Activated CD8-positive, alpha-beta memory T cell treated with anti-CD3 and anti-CD28 coated beads for 48 hours (primary cell): ENCODE measurements at regions not wholly inside any gene's neighbourhood (a gene's known extent, or its start where the extent isn't known, plus 50 kb on each side); places are given as distances from the start of the nearest gene placed in this dataset.
"Not testable (repeated sequence)": the region's sequence is repeated elsewhere in the genome, so short reads cannot be mapped to it uniquely, and the experiment has no call there.

Experiments used
- DNase-seq, 3 experiments: peaks; one replicate each; pipeline ENCODE4 v3.0.0-alpha.2; 2020; ENCODE audit warnings: low read depth in 2 of 3, low spot score in 2 of 3

GRCh38 chr13:90934741-90935140 lies 412.7 kb upstream of the MIR17HG start:
- DNase-seq: no peak

- no peak for DNase-seq
These were observed 408.6 kb upstream of the MIR17HG start for GRCh38 chr13:90938848-90939247.

- no peak for DNase-seq
These were observed 403.5 kb upstream of the MIR17HG start for GRCh38 chr13:90943946-90944345.

- not testable (repeated sequence) for DNase-seq
These were observed 402.3 kb upstream of the MIR17HG start for GRCh38 chr13:90945146-90945545.

- not testable (repeated sequence) for DNase-seq
These were observed 401.4 kb upstream of the MIR17HG start for GRCh38 chr13:90946125-90946524.

- DNase-seq: no peak
These were observed 399.5 kb upstream of the MIR17HG start for GRCh38 chr13:90947976-90948375.

GRCh38 chr13:90950160-90950559 lies 397.3 kb upstream of the MIR17HG start:
- no peak for DNase-seq

GRCh38 chr13:90951663-90952062 lies 395.8 kb upstream of the MIR17HG start:
- no peak for DNase-seq

GRCh38 chr13:90952326-90952725 lies 395.2 kb upstream of the MIR17HG start:
- DNase-seq: no peak

- DNase-seq: no peak
These were observed 392.8 kb upstream of the MIR17HG start for GRCh38 chr13:90954605-90955195.

- DNase-seq: no peak
These were observed 391.5 kb upstream of the MIR17HG start for GRCh38 chr13:90956031-90956430.

GRCh38 chr13:90958866-90959265 lies 388.6 kb upstream of the MIR17HG start:
- DNase-seq: no peak

GRCh38 chr13:90968166-90968904 lies 379.2 kb upstream of the MIR17HG start:
- no peak for DNase-seq

GRCh38 chr13:90974249-90974975 lies 373.1 kb upstream of the MIR17HG start:
- no peak for DNase-seq

- no peak for DNase-seq
These were observed 368.4 kb upstream of the MIR17HG start for GRCh38 chr13:90979059-90979458.

- DNase-seq: no peak
These were observed 362.7 kb upstream of the MIR17HG start for GRCh38 chr13:90984756-90985155.

GRCh38 chr13:90995001-90995400 lies 352.5 kb upstream of the MIR17HG start:
- no peak for DNase-seq

GRCh38 chr13:90995614-90996013 lies 351.9 kb upstream of the MIR17HG start:
- DNase-seq: no peak

- no peak for DNase-seq
These were observed 349.5 kb upstream of the MIR17HG start for GRCh38 chr13:90997951-90998350.

GRCh38 chr13:90999401-90999800 lies 348.1 kb upstream of the MIR17HG start:
- no peak for DNase-seq

- DNase-seq: no peak
These were observed 346.1 kb upstream of the MIR17HG start for GRCh38 chr13:91001371-91001770.

GRCh38 chr13:91014696-91015095 lies 332.8 kb upstream of the MIR17HG start:
- no peak for DNase-seq
